ENCODE measurements at regions not wholly inside any gene's neighbourhood (a gene's known extent, or its start where the extent isn't known, plus 50 kb on each side); places are given as distances from the start of the nearest gene placed in this dataset.

GRCh38 chr2:44077942-44078511 lies 82.2 kb upstream of the LRPPRC start:
- TF ChIP-seq POLR2AphosphoS5 (IDR thresholded peaks at IDR 0.05; ENCODE audit: low read depth, low read length): no peak
- TF ChIP-seq TAF1 (IDR thresholded peaks at IDR 0.05; ENCODE audit: borderline replicate concordance, insufficient read depth, low read length): no peak

Measured in PFSK-1 (cell line).